Osteoblast (primary cell): ENCODE measurements at regions not wholly inside any gene's neighbourhood (a gene's known extent, or its start where the extent isn't known, plus 50 kb on each side); places are given as distances from the start of the nearest gene placed in this dataset.

Experiments
- DNase-seq: peaks from one replicate; pipeline ENCODE4 v3.0.0; 2011; ENCODE audit warnings: low spot score, mixed read lengths; ENCODE audit not compliant: insufficient read length; ENCODE audit errors: missing footprints
- H2AFZ ChIP-seq: 2 replicates; pipeline ENCODE4 v1.6.0; 2011; ENCODE audit warnings: mild to moderate bottlenecking, low read length
- H3K27ac ChIP-seq: 2 replicates; pipeline ENCODE4 v1.5.1; 2011; ENCODE audit warnings: mild to moderate bottlenecking, low read depth, low read length, moderate library complexity
- H3K27me3 ChIP-seq: 2 replicates; pipeline ENCODE4 v1.6.0; 2012; ENCODE audit warnings: mild to moderate bottlenecking, control low read depth, inconsistent platforms, low read length, moderate library complexity; ENCODE audit not compliant: insufficient read depth
- H3K36me3 ChIP-seq: 2 replicates; pipeline ENCODE4 v1.5.1; 2011; ENCODE audit warnings: mild to moderate bottlenecking, low read length, control low read depth, moderate library complexity; ENCODE audit not compliant: insufficient read depth
- H3K4me1 ChIP-seq: 2 replicates; pipeline ENCODE4 v1.5.1; 2011; ENCODE audit warnings: mild to moderate bottlenecking, low read length, control low read depth, moderate library complexity; ENCODE audit not compliant: insufficient read depth
- H3K4me2 ChIP-seq: 2 replicates; pipeline ENCODE4 v1.6.0; 2011; ENCODE audit warnings: mild to moderate bottlenecking, low read length; ENCODE audit not compliant: insufficient read depth
- H3K4me3 ChIP-seq: fragments of 200-600 bp; sonication (generic); 3 replicates; pipeline ENCODE4 v1.5.1; 2012; ENCODE audit warnings: mild to moderate bottlenecking, low read length, inconsistent platforms; ENCODE audit not compliant: insufficient read depth
- H3K79me2 ChIP-seq: 2 replicates; pipeline ENCODE4 v1.6.0; 2012; ENCODE audit warnings: mild to moderate bottlenecking, low read length, control low read depth, inconsistent platforms; ENCODE audit not compliant: insufficient read depth
- H3K9me3 ChIP-seq: 2 replicates; pipeline ENCODE4 v1.5.1; 2011; ENCODE audit warnings: low read depth, low read length, control low read depth
- H4K20me1 ChIP-seq: 2 replicates; pipeline ENCODE4 v1.6.0; 2012; ENCODE audit warnings: mild to moderate bottlenecking, low read length, control low read depth; ENCODE audit not compliant: insufficient read depth
- CTCF ChIP-seq: IDR thresholded peaks from 2 replicates; pipeline ENCODE4 v1.5.1; 2011; ENCODE audit warnings: mild to moderate bottlenecking, low read depth, low read length, moderate library complexity; ENCODE audit errors: extremely low read depth

- H3K79me2 ChIP-seq, result no peaks in the 10 kb centered on the region
- no peak for DNase-seq
- H3K27me3 ChIP-seq, result peaks cover 7% of the 10 kb centered on the region
- H4K20me1 ChIP-seq, result no peaks in the 10 kb centered on the region
- no peak overlapping the region for H2AFZ ChIP-seq
- H3K27ac ChIP-seq, result no peak overlapping the region
- H3K36me3 ChIP-seq, result no peaks in the 10 kb centered on the region
- no peak overlapping the region for H3K4me3 ChIP-seq
- peaks cover 4% of the 10 kb centered on the region for H3K4me1 ChIP-seq
- no peaks in the 10 kb centered on the region for H3K9me3 ChIP-seq
- H3K4me2 ChIP-seq, result no peak overlapping the region
- TF ChIP-seq CTCF, result no peak
These were observed 331.6 kb downstream of the KCNS3 start for GRCh38 chr2:18209934-18210639.

DNA sequence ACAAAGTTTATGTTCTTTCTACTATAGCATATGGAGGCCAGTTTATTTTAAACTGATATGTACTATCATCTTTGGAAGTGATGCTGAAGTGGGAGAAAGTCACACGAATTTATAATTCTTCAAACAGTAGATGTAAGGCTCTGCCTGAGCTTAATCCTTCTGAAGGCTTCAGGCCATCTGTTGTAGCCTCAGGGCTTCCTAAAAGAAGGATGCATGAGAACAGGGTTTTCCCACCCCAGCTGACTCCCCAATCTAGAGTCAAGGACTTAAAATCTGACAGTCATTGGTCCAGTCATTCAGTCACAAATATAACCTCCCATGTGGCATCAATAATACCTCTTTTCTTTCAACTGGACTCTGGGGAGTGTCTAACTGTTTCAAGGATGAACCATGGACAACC, 330.5 kb downstream of the KCNS3 start:
- Histone ChIP-seq H3K79me2 (no peaks in the 10 kb centered on the region), H4K20me1 (no peaks in the 10 kb centered on the region), H3K27me3 (peaks cover 11% of the 10 kb centered on the region), H3K4me2 (no peak overlapping the region), H3K36me3 (no peaks in the 10 kb centered on the region), H2AFZ (no peak overlapping the region), H3K4me3 (no peak overlapping the region), H3K4me1 (peaks cover 4% of the 10 kb centered on the region), H3K27ac (no peak overlapping the region), H3K9me3 (no peaks in the 10 kb centered on the region)
- DNase-seq, result no peak
- TF ChIP-seq CTCF, result no peak

- Histone ChIP-seq H3K27ac (no peak overlapping the region), H3K4me2 (no peak overlapping the region), H3K9me3 (no peaks in the 10 kb centered on the region), H3K4me3 (no peak overlapping the region), H2AFZ (no peak overlapping the region), H3K4me1 (no peaks in the 10 kb centered on the region), H4K20me1 (no peaks in the 10 kb centered on the region), H3K27me3 (peaks cover 4% of the 10 kb centered on the region), H3K36me3 (no peaks in the 10 kb centered on the region), H3K79me2 (no peaks in the 10 kb centered on the region)
- TF ChIP-seq CTCF, result no peak
- peak; percentile 29 for DNase-seq
These were observed 322.3 kb downstream of the KCNS3 start for GRCh38 chr2:18200771-18201170.

- no peak for TF ChIP-seq CTCF
These were observed 320.2 kb downstream of the KCNS3 start for GRCh38 chr2:18198677-18199076.

More at GRCh38 chr2:18198677-18199076, 320.2 kb downstream of the KCNS3 start:
- Histone ChIP-seq H3K27ac (no peak overlapping the region), H3K9me3 (no peaks in the 10 kb centered on the region), H3K27me3 (peaks cover 3% of the 10 kb centered on the region), H3K79me2 (no peaks in the 10 kb centered on the region), H3K4me2 (no peak overlapping the region), H3K4me3 (no peak overlapping the region), H3K4me1 (no peaks in the 10 kb centered on the region), H4K20me1 (no peaks in the 10 kb centered on the region), H2AFZ (no peak overlapping the region), H3K36me3 (no peaks in the 10 kb centered on the region)
- DNase-seq, result no peak
